GM18868 (cell line): ENCODE measurements at regions not wholly inside any gene's neighbourhood (a gene's known extent, or its start where the extent isn't known, plus 50 kb on each side); places are given as distances from the start of the nearest gene placed in this dataset.

Experiments used
- ATAC-seq: cut with Tn5 transposase; IDR thresholded peaks from one replicate; pipeline ENCODE4 v1.9.1; 2021; ENCODE audit warnings: mild to moderate bottlenecking, moderate library complexity; ENCODE audit not compliant: unreplicated experiment

GRCh38 chr20:22374678-22375590, 209.4 kb downstream of the FOXA2 start:
- ATAC-seq, result no peak

- ATAC-seq, result no peak
Measured at GRCh38 chr20:22374066-22374465, 210.3 kb downstream of the FOXA2 start.

- no peak for ATAC-seq
Measured at GRCh38 chr20:22373164-22373895, 211.0 kb downstream of the FOXA2 start.

DNA sequence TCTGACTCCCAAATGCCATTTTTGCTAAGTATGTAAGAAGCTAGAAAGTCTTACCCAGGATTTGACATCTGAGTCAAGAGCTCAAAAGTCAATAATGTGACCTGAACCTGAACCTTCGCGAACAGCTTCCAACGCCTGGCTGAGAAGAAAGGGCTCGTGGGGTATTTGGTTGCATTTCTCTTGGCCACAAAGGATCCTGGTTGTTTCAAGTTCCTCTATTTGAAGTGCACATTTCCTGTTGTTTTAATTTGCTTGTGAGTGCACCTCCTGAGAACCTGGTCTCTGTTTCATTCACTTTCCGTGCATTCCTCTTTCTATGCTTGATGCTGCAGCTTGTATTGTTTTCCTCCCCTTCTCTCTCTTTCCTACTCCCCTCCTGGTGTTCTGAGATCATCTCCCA, 212.5 kb downstream of the FOXA2 start:
- peak; percentile 95 for ATAC-seq

- no peak for ATAC-seq
Measured at GRCh38 chr20:22370137-22370536, 214.2 kb downstream of the FOXA2 start.

- ATAC-seq, result no peak
Measured at GRCh38 chr20:22369100-22369499, 215.3 kb downstream of the FOXA2 start.

DNA sequence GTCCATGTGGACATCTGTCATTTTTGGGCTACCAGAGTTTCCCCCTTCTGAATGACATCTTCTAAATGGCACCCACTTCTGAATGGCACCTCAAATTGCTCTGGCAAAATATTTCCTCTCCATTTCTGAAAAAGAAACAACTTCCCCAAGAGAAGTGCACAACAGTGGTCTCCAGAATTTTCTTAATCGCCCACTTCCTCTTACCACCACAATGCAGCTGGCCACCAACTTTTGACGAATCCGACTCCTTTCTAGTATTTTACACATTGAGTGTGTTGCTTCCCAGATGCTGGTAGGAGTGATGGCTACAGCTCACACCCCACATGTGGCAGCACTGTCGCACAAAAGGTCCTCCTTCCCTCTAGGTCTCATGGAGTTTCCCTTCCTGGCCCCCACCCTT, 216.1 kb downstream of the FOXA2 start:
- ATAC-seq, result no peak

GRCh38 chr20:22366631-22367030, 217.7 kb downstream of the FOXA2 start:
- ATAC-seq, result no peak

- no peak for ATAC-seq
Measured at GRCh38 chr20:22354647-22355046, 229.7 kb downstream of the FOXA2 start.

DNA sequence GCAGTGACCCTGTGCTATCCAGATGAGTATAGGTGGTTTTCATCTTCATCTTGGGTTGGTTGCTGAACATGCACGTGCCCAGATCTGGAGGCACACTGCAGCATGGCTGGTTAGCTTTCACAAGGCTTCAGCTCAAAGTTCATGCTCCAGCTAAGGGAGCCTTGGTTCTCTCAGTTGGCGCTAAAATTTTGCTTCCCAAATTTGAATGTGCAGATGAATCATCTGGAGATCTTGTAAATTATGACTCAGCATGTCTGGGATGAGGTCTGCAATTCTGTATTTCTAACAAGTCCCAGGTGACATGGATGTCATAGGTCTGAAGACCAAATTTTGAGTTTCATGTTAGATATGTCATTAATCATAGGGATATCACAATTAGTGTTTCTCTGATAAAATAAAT, 230.8 kb downstream of the FOXA2 start:
- ATAC-seq, result no peak

DNA sequence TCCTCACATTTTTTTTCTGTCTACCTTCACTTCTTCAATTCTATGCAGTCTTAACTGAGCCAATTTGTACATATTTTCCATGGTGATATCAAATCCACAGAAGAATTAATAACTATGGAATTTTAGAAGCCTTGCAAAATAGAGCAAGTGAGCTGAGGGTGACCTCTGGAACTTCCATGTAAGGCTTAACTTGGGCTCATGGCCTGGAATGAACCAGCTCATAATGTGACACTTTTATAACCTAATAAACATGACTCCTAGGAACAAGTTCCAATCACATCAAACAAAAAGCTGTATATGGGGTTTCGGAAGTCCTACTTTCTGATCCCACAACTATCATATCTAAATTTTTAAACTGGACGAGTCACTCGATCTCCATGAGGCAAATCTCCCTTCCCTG, 232.4 kb downstream of the FOXA2 start:
- ATAC-seq, result no peak

DNA sequence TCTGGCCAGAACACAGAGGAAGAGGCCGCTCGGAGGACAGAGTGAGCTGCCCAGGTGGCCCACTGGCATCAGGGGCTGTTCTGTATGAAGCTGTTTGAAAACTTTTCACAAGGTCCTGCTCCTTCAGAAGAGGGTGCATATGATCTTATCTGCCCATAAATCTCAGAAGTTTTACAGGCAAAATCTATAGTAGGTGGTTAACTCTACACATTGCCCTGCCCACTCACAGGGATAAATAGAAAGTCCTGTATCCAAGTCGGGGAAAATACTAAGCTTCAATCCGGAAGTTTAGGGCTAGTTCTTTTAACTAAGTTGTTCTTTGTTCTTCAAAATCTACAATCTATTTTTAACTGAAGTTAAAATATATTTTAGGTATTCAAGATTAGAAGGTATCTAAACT, 233.7 kb downstream of the FOXA2 start:
- no peak for ATAC-seq

- no peak for ATAC-seq
Measured at GRCh38 chr20:22348010-22348409, 236.4 kb downstream of the FOXA2 start.

DNA sequence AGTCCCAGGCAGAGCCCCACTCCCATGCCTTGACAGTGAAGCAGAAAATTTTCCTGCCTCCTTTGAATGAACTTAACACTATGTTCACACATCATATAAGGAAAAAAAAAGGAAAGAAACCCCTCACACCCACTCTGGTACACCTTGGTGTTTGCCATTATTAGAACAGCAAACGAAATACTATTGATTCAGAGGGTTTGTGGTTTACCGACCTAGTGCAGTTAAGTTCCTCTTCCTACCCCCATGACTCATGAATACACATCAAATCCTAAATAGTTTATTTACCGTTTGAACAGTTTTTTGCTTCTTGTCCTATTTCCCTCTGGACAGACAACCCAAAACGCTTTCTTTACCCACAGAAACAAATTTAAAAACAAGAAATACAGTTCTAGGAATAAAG, 237.7 kb downstream of the FOXA2 start:
- ATAC-seq, result peak; percentile 88

GRCh38 chr20:22343612-22344011, 240.8 kb downstream of the FOXA2 start:
- ATAC-seq, result no peak

DNA sequence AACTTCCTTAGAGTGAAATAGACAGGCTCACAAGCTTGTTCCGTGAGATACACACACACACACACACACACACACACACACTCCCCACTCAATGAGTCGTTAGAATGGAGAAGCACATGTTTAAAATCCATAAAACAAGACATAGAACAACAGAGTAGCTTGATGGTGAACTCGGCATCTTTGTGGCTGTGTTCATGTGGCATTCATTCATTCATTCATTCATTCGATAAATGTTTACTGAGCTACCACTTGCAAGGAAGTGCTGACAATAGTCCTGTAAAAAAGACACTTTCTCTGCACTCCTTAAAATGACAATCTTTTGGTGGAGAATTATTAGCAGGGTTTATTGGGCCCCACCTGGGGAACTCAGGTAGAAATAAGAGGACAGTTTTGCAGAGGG, 242.0 kb downstream of the FOXA2 start:
- ATAC-seq, result no peak

DNA sequence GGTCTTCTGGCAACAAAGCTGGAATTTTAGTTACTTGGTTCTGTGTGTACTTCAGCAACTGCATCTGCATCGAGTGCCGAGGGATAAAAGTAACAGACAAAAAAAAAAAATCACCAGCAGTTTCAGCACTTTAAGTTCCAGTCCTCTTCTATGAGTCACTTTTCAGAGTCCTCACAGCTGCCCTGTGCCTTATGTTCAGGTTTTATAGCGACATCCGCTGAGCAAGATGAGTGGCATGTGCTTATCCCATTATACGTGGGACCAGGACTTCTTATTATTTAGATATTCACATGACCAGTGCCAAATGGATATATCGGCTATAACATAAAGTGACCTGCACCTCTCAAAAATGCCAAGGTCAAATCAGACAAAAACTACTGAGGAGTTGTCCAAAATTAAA, 242.9 kb downstream of the FOXA2 start:
- no peak for ATAC-seq

DNA sequence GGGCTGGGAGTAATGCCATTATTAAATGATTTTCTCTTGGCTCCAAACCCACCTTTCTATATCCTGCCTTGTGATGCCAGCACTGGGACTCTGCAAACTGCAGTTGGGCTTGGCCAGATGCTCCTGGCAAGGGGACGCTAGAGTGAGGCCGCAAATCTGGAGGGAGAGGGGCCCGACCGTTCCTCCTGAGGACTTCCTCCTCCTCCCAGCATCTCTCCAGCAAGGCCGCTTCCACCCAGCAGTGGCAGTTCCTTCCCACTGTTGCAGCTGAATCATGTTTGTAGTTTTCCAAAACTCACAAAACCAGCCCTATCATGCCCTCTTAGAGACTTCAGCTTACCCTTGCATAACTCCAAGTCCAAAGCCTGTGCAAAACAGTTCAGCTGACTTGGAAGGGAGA, 244.4 kb downstream of the FOXA2 start:
- no peak for ATAC-seq

- peak; percentile 68 for ATAC-seq
Measured at GRCh38 chr20:22339091-22339881, 245.1 kb downstream of the FOXA2 start.

DNA sequence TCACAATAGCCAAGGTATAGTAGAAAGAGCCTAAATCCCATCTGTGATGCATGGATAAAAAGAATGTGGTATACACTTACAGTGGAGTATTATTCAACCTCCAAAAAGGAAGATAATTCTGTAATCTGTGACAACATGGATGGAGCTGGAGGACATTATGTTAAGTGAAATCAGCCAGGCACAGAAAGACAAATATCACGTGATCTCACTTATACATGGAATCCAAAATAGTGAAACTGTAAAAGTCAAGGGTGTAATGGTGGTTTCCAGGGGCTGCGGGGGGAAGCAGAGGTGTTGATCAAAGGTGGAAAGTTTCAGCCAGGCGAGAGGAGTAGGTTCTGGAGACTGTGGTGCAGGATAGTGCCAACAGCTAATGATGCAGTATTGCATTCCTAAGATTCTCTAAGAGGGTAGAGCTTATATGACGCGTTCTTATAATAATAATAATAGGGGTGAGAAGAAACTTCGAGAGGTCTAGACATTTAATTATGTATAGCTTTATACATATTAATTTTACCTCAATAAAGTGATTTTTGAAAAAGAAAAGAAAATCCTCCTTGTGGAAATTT, 246.1 kb downstream of the FOXA2 start:
- no peak for ATAC-seq

DNA sequence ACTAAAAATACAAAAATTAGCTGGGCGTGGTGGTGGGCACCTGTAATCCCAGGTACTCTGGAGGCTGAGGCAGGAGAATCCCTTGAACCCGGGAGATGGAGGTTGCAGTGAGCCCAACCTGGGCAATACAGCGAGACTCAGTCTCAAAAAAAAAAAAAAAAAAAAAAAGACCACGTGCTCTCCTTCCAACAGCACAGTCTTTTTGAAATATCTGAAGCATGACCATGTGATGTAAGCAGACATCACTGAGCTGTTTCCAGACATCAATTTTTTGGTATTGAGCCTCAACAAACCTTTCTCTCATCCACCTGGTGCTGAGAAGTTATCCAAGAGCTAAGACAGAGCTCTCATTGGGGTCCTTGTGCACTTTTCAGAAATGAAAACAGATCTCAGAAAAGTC, 249.2 kb downstream of the FOXA2 start:
- no peak for ATAC-seq
